Right atrium auricular region (tissue), 2 donors: ENCODE measurements at regions not wholly inside any gene's neighbourhood (a gene's known extent, or its start where the extent isn't known, plus 50 kb on each side); places are given as distances from the start of the nearest gene placed in this dataset.
"Not testable (repeated sequence)": the region's sequence is repeated elsewhere in the genome, so short reads cannot be mapped to it uniquely, and the experiment has no call there.

Experiments used
- DNase-seq: peaks from one replicate; pipeline ENCODE4 v3.0.0-alpha.2; 2019; ENCODE audit warnings: low spot score
- H3K27ac ChIP-seq, 2 donors: fragments of 200-600 bp; sonication (generic); 1 replicate in 1 of 2; 2 replicates in 1 of 2; pipeline ENCODE4 v1.5.1; 2016 to 2019
- H3K27me3 ChIP-seq, 2 donors: fragments of 200-600 bp; sonication (generic); one replicate each; pipeline versions ENCODE4 v1.5.1 to v1.6.0; 2017 to 2019
- H3K36me3 ChIP-seq: fragments of 200-600 bp; sonication (generic); one replicate; pipeline ENCODE4 v1.5.1; 2016
- H3K4me1 ChIP-seq, 2 donors: fragments of 200-600 bp; sonication (generic); one replicate each; pipeline versions ENCODE4 v1.5.1 to v1.6.0; 2017 to 2019
- H3K4me3 ChIP-seq, 2 donors: fragments of 200-600 bp; sonication (generic); 1 replicate in 1 of 2; 2 replicates in 1 of 2; pipeline ENCODE4 v1.5.1; 2017 to 2019; ENCODE audit warnings: mild to moderate bottlenecking in 1 of 2, moderate library complexity in 1 of 2
- H3K9me3 ChIP-seq, 2 donors: fragments of 200-600 bp; sonication (generic); one replicate each; pipeline ENCODE4 v1.5.1; 2019
- CTCF ChIP-seq, 2 donors: fragments of 200-600 bp; sonication (generic); IDR thresholded peaks; one replicate each; pipeline ENCODE4 v1.5.1; 2019; ENCODE audit warnings: antibody characterized with exemption in 2 of 2

GRCh38 chr3:163196245-163196644 lies 1699.6 kb downstream of the OTOL1 start:
- no peak for DNase-seq
- Histone ChIP-seq H3K4me1 (no peaks in the 10 kb centered on the region), H3K27me3 (no peaks in the 10 kb centered on the region), H3K9me3 (no peaks in the 10 kb centered on the region), H3K4me3 (no peak overlapping the region), H3K36me3 (no peaks in the 10 kb centered on the region), H3K27ac (no peak overlapping the region)
- TF ChIP-seq CTCF (IDR thresholded peaks at IDR 0.05): no peak

GRCh38 chr3:163185721-163186350 lies 1689.2 kb downstream of the OTOL1 start:
- no peak for TF ChIP-seq CTCF (IDR thresholded peaks at IDR 0.05)
- H3K27ac ChIP-seq: no peak overlapping the region
- no peak for DNase-seq
- H3K36me3 ChIP-seq: no peaks in the 10 kb centered on the region
- no peak overlapping the region for H3K4me3 ChIP-seq
- no peaks in the 10 kb centered on the region for H3K4me1 ChIP-seq
- H3K27me3 ChIP-seq: no peaks in the 10 kb centered on the region
- no peaks in the 10 kb centered on the region for H3K9me3 ChIP-seq

- Histone ChIP-seq H3K4me1 (no peaks in the 10 kb centered on the region), H3K9me3 (peaks cover 0 to 28% of the 10 kb centered on the region in 2 donors), H3K27ac (peak overlapping the region in 1 of 2 donors; percentile 69), H3K36me3 (no peaks in the 10 kb centered on the region), H3K4me3 (no peak overlapping the region), H3K27me3 (no peaks in the 10 kb centered on the region)
- no peak for TF ChIP-seq CTCF (IDR thresholded peaks at IDR 0.05)
- no peak for DNase-seq
These were observed 1679.4 kb downstream of the OTOL1 start for GRCh38 chr3:163175970-163176369.

GRCh38 chr3:163172513-163172912 lies 1675.9 kb downstream of the OTOL1 start:
- not testable (repeated sequence) for H3K4me3 ChIP-seq, H3K4me1 ChIP-seq, H3K27me3 ChIP-seq, H3K27ac ChIP-seq, H3K36me3 ChIP-seq, DNase-seq
- H3K9me3 ChIP-seq: peaks cover 0 to 30% of the 10 kb centered on the region in 2 donors

- Histone ChIP-seq H3K4me3 (no peak overlapping the region), H3K9me3 (peaks cover 0 to 4% of the 10 kb centered on the region in 2 donors), H3K36me3 (no peaks in the 10 kb centered on the region), H3K27ac (no peak overlapping the region), H3K4me1 (no peaks in the 10 kb centered on the region), H3K27me3 (no peaks in the 10 kb centered on the region)
- no peak for DNase-seq
- TF ChIP-seq CTCF (IDR thresholded peaks at IDR 0.05): no peak
These were observed 1669.6 kb downstream of the OTOL1 start for GRCh38 chr3:163166197-163166596.

DNA sequence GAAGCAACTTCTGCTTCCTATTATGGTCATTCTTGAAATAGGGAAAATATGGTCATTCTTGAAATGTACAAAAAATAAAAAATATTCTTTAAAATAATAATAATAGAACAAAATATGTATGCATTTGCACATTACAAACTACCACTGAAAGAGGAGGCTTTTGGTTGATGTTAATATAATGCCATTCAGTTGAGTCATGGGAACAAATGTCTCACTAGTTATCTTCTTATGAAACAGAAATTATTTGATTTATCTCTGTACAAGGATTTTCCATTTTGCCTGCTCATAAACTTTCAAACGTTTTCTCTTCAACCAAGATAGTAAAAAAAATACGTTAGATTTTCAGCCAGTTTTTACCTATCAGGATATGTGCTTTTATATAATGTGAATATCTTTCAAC lies 1662.7 kb downstream of the OTOL1 start:
- Histone ChIP-seq H3K9me3 (no peaks in the 10 kb centered on the region), H3K4me1 (no peaks in the 10 kb centered on the region), H3K27ac (no peak overlapping the region), H3K4me3 (no peak overlapping the region), H3K36me3 (no peaks in the 10 kb centered on the region), H3K27me3 (no peaks in the 10 kb centered on the region)
- DNase-seq: no peak
- TF ChIP-seq CTCF (IDR thresholded peaks at IDR 0.05): no peak
